Glomerular visceral epithelial cell (primary cell): ENCODE measurements at regions not wholly inside any gene's neighbourhood (a gene's known extent, or its start where the extent isn't known, plus 50 kb on each side); places are given as distances from the start of the nearest gene placed in this dataset.
"Not testable (repeated sequence)": the region's sequence is repeated elsewhere in the genome, so short reads cannot be mapped to it uniquely, and the experiment has no call there.

Experiments used
- DNase-seq: peaks from one replicate; pipeline ENCODE4 v3.0.0-alpha.2; 2016; ENCODE audit errors: extremely low spot score

- DNase-seq, result not testable (repeated sequence)
Measured at GRCh38 chr4:9505341-9505740, 61.1 kb downstream of the DEFB131A start.

GRCh38 chr4:9506672-9507071 is 62.5 kb downstream of the DEFB131A start:
- DNase-seq, result not testable (repeated sequence)

GRCh38 chr4:9512941-9513340 is 68.7 kb downstream of the DEFB131A start:
- DNase-seq, result not testable (repeated sequence)

GRCh38 chr4:9519631-9520030 is 75.4 kb downstream of the DEFB131A start:
- DNase-seq, result not testable (repeated sequence)

- DNase-seq, result not testable (repeated sequence)
Measured at GRCh38 chr4:9522903-9523302, 78.7 kb downstream of the DEFB131A start.

GRCh38 chr4:9524406-9524805 is 80.2 kb downstream of the DEFB131A start:
- DNase-seq, result not testable (repeated sequence)

GRCh38 chr4:9532134-9532862 is 88.1 kb downstream of the DEFB131A start:
- DNase-seq, result peak; percentile 81

- DNase-seq, result not testable (repeated sequence)
Measured at GRCh38 chr4:9532863-9533192, 88.6 kb downstream of the DEFB131A start.

- DNase-seq, result not testable (repeated sequence)
Measured at GRCh38 chr4:9537101-9537500, 92.9 kb downstream of the DEFB131A start.

- not testable (repeated sequence) for DNase-seq
Measured at GRCh38 chr4:9539939-9540520, 95.8 kb downstream of the DEFB131A start.

- DNase-seq, result not testable (repeated sequence)
Measured at GRCh38 chr4:9541388-9541915, 97.2 kb downstream of the DEFB131A start.

- not testable (repeated sequence) for DNase-seq
Measured at GRCh38 chr4:9544851-9545250, 100.6 kb downstream of the DEFB131A start.

- DNase-seq, result not testable (repeated sequence)
Measured at GRCh38 chr4:9547470-9547869, 103.3 kb downstream of the DEFB131A start.

GRCh38 chr4:9556076-9556475 is 111.9 kb downstream of the DEFB131A start:
- DNase-seq, result not testable (repeated sequence)

GRCh38 chr4:9577869-9578268 is 133.7 kb downstream of the DEFB131A start:
- DNase-seq, result not testable (repeated sequence)

GRCh38 chr4:9582880-9583279 is 138.7 kb downstream of the DEFB131A start:
- not testable (repeated sequence) for DNase-seq

- no peak for DNase-seq
Measured at GRCh38 chr4:9592010-9592409, 147.8 kb downstream of the DEFB131A start.

GRCh38 chr4:9594948-9595347 is 150.7 kb downstream of the DEFB131A start:
- DNase-seq, result no peak

GRCh38 chr4:9595531-9595930 is 151.3 kb downstream of the DEFB131A start:
- DNase-seq, result not testable (repeated sequence)

- no peak for DNase-seq
Measured at GRCh38 chr4:9599266-9599665, 155.1 kb downstream of the DEFB131A start.

- DNase-seq, result no peak
Measured at GRCh38 chr4:9600246-9600645, 156.0 kb downstream of the DEFB131A start.

- no peak for DNase-seq
Measured at GRCh38 chr4:9602389-9602914, 158.2 kb downstream of the DEFB131A start.
